GM23338 (cell line): ENCODE measurements at regions not wholly inside any gene's neighbourhood (a gene's known extent, or its start where the extent isn't known, plus 50 kb on each side); places are given as distances from the start of the nearest gene placed in this dataset.

Experiments
- ATAC-seq: fragments of 200-7000 bp; cut with Tn5 transposase; 3 replicates; pipeline ENCODE4 v1.9.1; 2020
- DNase-seq: peaks from one replicate; pipeline ENCODE4 v3.0.0-alpha.2; 2015; ENCODE audit warnings: low spot score
- H2AFZ ChIP-seq: fragments of 200-600 bp; sonication (generic); 2 replicates; pipeline ENCODE4 v1.8.0; 2016; ENCODE audit warnings: antibody characterized with exemption, mild to moderate bottlenecking, moderate library complexity
- H3F3A ChIP-seq: fragments of 200-600 bp; sonication (generic); replicated peaks from 2 replicates; pipeline ENCODE4 v1.8.0; 2017; ENCODE audit warnings: antibody characterized with exemption, mixed run types, low read depth
- H3K27ac ChIP-seq: fragments of 200-600 bp; sonication (generic); 2 replicates; pipeline ENCODE4 v1.6.1; 2016; ENCODE audit warnings: low read depth
- H3K27me3 ChIP-seq: fragments of 200-600 bp; sonication (generic); 2 replicates; pipeline ENCODE4 v1.8.0; 2016; ENCODE audit warnings: mild to moderate bottlenecking, mixed run types, moderate library complexity; ENCODE audit not compliant: insufficient read depth
- H3K36me3 ChIP-seq: fragments of 200-600 bp; sonication (generic); 2 replicates; pipeline ENCODE4 v1.8.0; 2016; ENCODE audit warnings: mild to moderate bottlenecking; ENCODE audit not compliant: insufficient read depth
- H3K4me1 ChIP-seq: fragments of 200-600 bp; sonication (generic); 2 replicates; pipeline ENCODE4 v1.8.0; 2016; ENCODE audit warnings: mild to moderate bottlenecking, moderate library complexity; ENCODE audit not compliant: insufficient read depth
- H3K4me2 ChIP-seq: fragments of 200-600 bp; sonication (generic); 2 replicates; pipeline ENCODE4 v1.7.1; 2017; ENCODE audit warnings: mixed run types
- H3K4me3 ChIP-seq: fragments of 200-600 bp; sonication (generic); 2 replicates; pipeline ENCODE4 v1.6.1; 2016; ENCODE audit warnings: mixed run types
- H3K79me2 ChIP-seq: fragments of 200-600 bp; sonication (generic); replicated peaks from 2 replicates; pipeline ENCODE4 v1.8.0; 2017; ENCODE audit warnings: mild to moderate bottlenecking; ENCODE audit not compliant: insufficient read depth
- H3K9me2 ChIP-seq: fragments of 200-600 bp; sonication (generic); 2 replicates; pipeline ENCODE4 v1.8.0; 2017; ENCODE audit not compliant: insufficient read depth
- H4K20me1 ChIP-seq: fragments of 200-600 bp; sonication (generic); replicated peaks from 2 replicates; pipeline ENCODE4 v1.8.0; 2017; ENCODE audit warnings: mild to moderate bottlenecking; ENCODE audit not compliant: insufficient read depth
- H3K27ac Mint-ChIP-seq: 2 replicates; pipeline ENCODE4 v1.8.0; 2020; ENCODE audit warnings: inconsistent platforms, mild to moderate bottlenecking, moderate library complexity, mixed read lengths
- H3K27me3 Mint-ChIP-seq: 3 replicates; pipeline ENCODE4 v1.8.0; 2022; ENCODE audit warnings: low read depth, mild to moderate bottlenecking, moderate library complexity, mixed read lengths, inconsistent platforms; ENCODE audit not compliant: insufficient read depth, poor library complexity
- H3K36me3 Mint-ChIP-seq: 3 replicates; pipeline ENCODE4 v1.8.0; 2021; ENCODE audit warnings: low read depth, mild to moderate bottlenecking, inconsistent platforms, moderate library complexity, mixed read lengths
- H3K4me1 Mint-ChIP-seq: 3 replicates; pipeline ENCODE4 v1.8.0; 2020; ENCODE audit warnings: mild to moderate bottlenecking, inconsistent platforms, mixed read lengths
- H3K4me3 Mint-ChIP-seq: 3 replicates; pipeline ENCODE4 v1.8.0; 2021; ENCODE audit warnings: moderate library complexity, mild to moderate bottlenecking, inconsistent platforms, mixed read lengths
- H3K9me3 Mint-ChIP-seq: 3 replicates; pipeline ENCODE4 v1.8.0; 2020; ENCODE audit warnings: moderate library complexity, mild to moderate bottlenecking, inconsistent platforms, mixed read lengths
- CREB1 ChIP-seq: fragments of 250-450 bp; sonication (Bioruptor Pico); IDR thresholded peaks from 2 replicates; pipeline ENCODE4 v1.5.0; 2020; ENCODE audit warnings: low read depth, mild to moderate bottlenecking, moderate library complexity
- CTCF ChIP-seq, 2 experiments: fragments of 200-600 bp in 1 of 2; sonication (generic) in 1 of 2; conservative IDR thresholded peaks; 2 replicates each; pipeline versions ENCODE4 v1.5.1 to v1.6.1; 2016 to 2017; ENCODE audit warnings: antibody characterized with exemption in 2 of 2, low read depth in 2 of 2, mild to moderate bottlenecking in 2 of 2, moderate library complexity in 1 of 2
- ETS1 ChIP-seq: IDR thresholded peaks from 2 replicates; pipeline ENCODE4 v1.6.1; 2016; ENCODE audit warnings: antibody characterized with exemption
- EZH2 ChIP-seq: fragments of 200-600 bp; sonication (generic); IDR thresholded peaks from one replicate; pipeline ENCODE4 v1.8.0; 2017; ENCODE audit warnings: antibody characterized with exemption, mild to moderate bottlenecking, low read depth; ENCODE audit not compliant: unreplicated experiment
- JUNB ChIP-seq: IDR thresholded peaks from one replicate; pipeline ENCODE4 v1.6.1; 2016; ENCODE audit warnings: antibody characterized with exemption; ENCODE audit not compliant: unreplicated experiment
- POLR2AphosphoS5 ChIP-seq: IDR thresholded peaks from 2 replicates; pipeline ENCODE4 v1.6.1; 2016; ENCODE audit warnings: antibody characterized with exemption, low read depth
- REST ChIP-seq: IDR thresholded peaks from one replicate; pipeline ENCODE4 v1.6.1; 2018; ENCODE audit warnings: antibody characterized with exemption; ENCODE audit not compliant: unreplicated experiment
- ZNF114 ChIP-seq: fragments of 250-450 bp; sonication (Bioruptor Pico); IDR thresholded peaks from 2 replicates; pipeline ENCODE4 v1.5.0; 2020; ENCODE audit warnings: mild to moderate bottlenecking, moderate library complexity
- ZNF331 ChIP-seq: fragments of 250-450 bp; sonication (Bioruptor Pico); IDR thresholded peaks from 2 replicates; pipeline ENCODE4 v1.5.0; 2020; ENCODE audit warnings: low read depth, mild to moderate bottlenecking, moderate library complexity

GRCh38 chr5:74991522-74991921 lies 60.8 kb downstream of the GCNT4 start:
- no peak for TF ChIP-seq REST
- TF ChIP-seq ZNF114 (CRISPR knock-in tag), result no peak
- no peak for TF ChIP-seq EZH2
- TF ChIP-seq CTCF (conservative IDR thresholded peaks at IDR 0.05; ENCODE audit: low read depth in 2 of 2), result no peak
- no peak for TF ChIP-seq JUNB
- no peak for TF ChIP-seq ZNF331 (CRISPR knock-in tag)
- H3K4me1 ChIP-seq, result no peaks in the 10 kb centered on the region
- no peak for ATAC-seq

GRCh38 chr5:74990194-74990593 lies 62.2 kb downstream of the GCNT4 start:
- H3K4me3 Mint-ChIP-seq, result no peak overlapping the region
- DNase-seq (no peak), ATAC-seq (no peak)
- Histone ChIP-seq H2AFZ (no peak overlapping the region), H3K79me2 (no peaks in the 10 kb centered on the region), H3K4me1 (no peaks in the 10 kb centered on the region), H3K4me3 (no peak overlapping the region), H3K27me3 (no peaks in the 10 kb centered on the region), H3K27ac (no peak overlapping the region), H3K36me3 (no peaks in the 10 kb centered on the region), H3K4me2 (no peak overlapping the region), H3F3A (no peaks in the 10 kb centered on the region), H3K9me2 (peaks cover 4% of the 10 kb centered on the region; the same call in 1 of the 2 replicates), H4K20me1 (no peaks in the 10 kb centered on the region)
- peaks cover 3% of the 10 kb centered on the region for H3K27me3 Mint-ChIP-seq
- no peaks in the 10 kb centered on the region; the same call in 2 of the 3 replicates for H3K4me1 Mint-ChIP-seq
- no peak overlapping the region for H3K27ac Mint-ChIP-seq
- 0 out of 3 replicates have a peak, but pooled peaks cover 4% of the 10 kb centered on the region for H3K36me3 Mint-ChIP-seq
- H3K9me3 Mint-ChIP-seq, result peaks cover 5% of the 10 kb centered on the region; the same call in 2 of the 3 replicates
- TF ChIP-seq ETS1 (no peak), POLR2AphosphoS5 (no peak), ZNF114 (CRISPR knock-in tag) (no peak), CREB1 (no peak)

More at GRCh38 chr5:74991522-74991921, 60.8 kb downstream of the GCNT4 start:
- Histone ChIP-seq H2AFZ (no peak overlapping the region), H3K4me3 (no peak overlapping the region), H3K36me3 (no peaks in the 10 kb centered on the region), H3K27me3 (no peaks in the 10 kb centered on the region), H3K79me2 (no peaks in the 10 kb centered on the region), H3K27ac (no peak overlapping the region), H3K4me2 (no peak overlapping the region), H3F3A (no peaks in the 10 kb centered on the region), H3K9me2 (peaks cover 4% of the 10 kb centered on the region; the same call in 1 of the 2 replicates), H4K20me1 (no peaks in the 10 kb centered on the region)
- 0 out of 3 replicates have a peak, but pooled peaks cover 4% of the 10 kb centered on the region for H3K36me3 Mint-ChIP-seq
- H3K4me3 Mint-ChIP-seq, result no peak overlapping the region
- H3K27me3 Mint-ChIP-seq, result peaks cover 3% of the 10 kb centered on the region
- no peak for DNase-seq
- no peak overlapping the region for H3K27ac Mint-ChIP-seq
- H3K4me1 Mint-ChIP-seq, result no peaks in the 10 kb centered on the region; the same call in 2 of the 3 replicates
- H3K9me3 Mint-ChIP-seq, result peaks cover 5% of the 10 kb centered on the region; the same call in 2 of the 3 replicates
